ENCODE measurements at regions not wholly inside any gene's neighbourhood (a gene's known extent, or its start where the extent isn't known, plus 50 kb on each side); places are given as distances from the start of the nearest gene placed in this dataset.

DNA sequence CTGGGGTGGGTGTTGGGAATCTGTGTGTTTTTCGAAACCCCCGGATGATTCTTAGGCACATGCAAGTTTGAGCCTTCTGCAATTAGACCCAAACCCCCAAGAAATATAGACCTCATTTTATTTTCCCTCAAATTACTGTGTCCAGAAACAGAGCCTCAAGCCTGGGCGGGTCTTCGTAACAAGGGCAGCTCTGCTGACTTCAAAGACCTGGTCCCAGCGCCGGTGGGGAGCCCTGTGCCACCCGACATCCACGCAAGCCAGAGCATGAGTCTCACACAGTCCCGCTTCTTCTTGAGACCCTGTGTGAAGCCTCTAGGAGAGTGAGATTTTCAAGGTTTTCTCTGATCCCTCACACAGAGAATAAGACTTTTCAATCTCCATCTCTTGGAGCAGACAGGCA lies 397.3 kb downstream of the RPS6KC1 start:
- no peaks in the 10 kb centered on the region for H4K20me1 ChIP-seq (ENCODE audit: insufficient read depth, low read length)
- H2AK5ac ChIP-seq (ENCODE audit: low read depth, low read length), result no peak overlapping the region
- H3K9me3 ChIP-seq (ENCODE audit: control insufficient read depth, insufficient read depth, low read length), result peaks cover 3% of the 10 kb centered on the region
- H3K27me3 ChIP-seq (ENCODE audit: control insufficient read depth, insufficient read depth, low read length), result no peaks in the 10 kb centered on the region
- in situ Hi-C loops (cut with MboI; ENCODE audit: low sequenced_read_pairs) (no loop called here), dilution Hi-C loops (cut with HindIII; ENCODE audit: low sequenced_read_pairs, unreplicated experiment) (no loop called here), intact Hi-C loops (cut with micrococcal nuclease) (no loop called here)
- POLR2A ChIA-PET (ENCODE audit: unreplicated experiment), result no interaction called here
- H3K9ac ChIP-seq (ENCODE audit: low read depth, low read length), result no peak overlapping the region
- H2BK15ac ChIP-seq (ENCODE audit: low read depth, low read length), result no peak overlapping the region
- no peak overlapping the region for H2AFZ ChIP-seq (replicated peaks; ENCODE audit: low read length, poor library complexity)
- BruUV-seq (replicated peaks), result no TSS peak
- H2BK120ac ChIP-seq (ENCODE audit: low read depth, low read length), result no peak overlapping the region
- H4K8ac ChIP-seq (ENCODE audit: low read depth in 2 of 2, low read length in 2 of 2), result no peak overlapping the region
- WGBS, 2 experiments (ENCODE audit: extremely low coverage in 2 of 2, insufficient read length in 1 of 2), result 73% methylated on average over 4 of the region's 9 CpGs; no CpG with 5 or more reads in 1 of the 2 experiments
- no peak overlapping the region for H2BK5ac ChIP-seq (ENCODE audit: low read depth, low read length, poor library complexity, severe bottlenecking)
- CTCF ChIA-PET, result no interaction called here
- H4K5ac ChIP-seq (ENCODE audit: low read depth, low read length), result no peak overlapping the region
- no peak overlapping the region for H4K91ac ChIP-seq (ENCODE audit: insufficient read depth, low read depth, low read length)
- H3K56ac ChIP-seq (ENCODE audit: extremely low read depth, insufficient read depth, low read length), result no peak overlapping the region
- H3K4me3 ChIP-seq (ENCODE audit: insufficient read depth, low read depth, low read length), result no peak overlapping the region
- no peaks in the 10 kb centered on the region for H3K79me1 ChIP-seq (ENCODE audit: low read depth in 1 of 2, low read length in 2 of 2)
- TF ChIP-seq RFX5 (IDR thresholded peaks at IDR 0.05; ENCODE audit: low read depth, low read length), result no peak
- no peak for TF ChIP-seq CHD1 (IDR thresholded peaks at IDR 0.05; ENCODE audit: low read depth, low read length)
- no peak for TF ChIP-seq ELK1 (IDR thresholded peaks at IDR 0.05; ENCODE audit: borderline replicate concordance, low read depth, low read length)
- TF ChIP-seq, protein P1, sequence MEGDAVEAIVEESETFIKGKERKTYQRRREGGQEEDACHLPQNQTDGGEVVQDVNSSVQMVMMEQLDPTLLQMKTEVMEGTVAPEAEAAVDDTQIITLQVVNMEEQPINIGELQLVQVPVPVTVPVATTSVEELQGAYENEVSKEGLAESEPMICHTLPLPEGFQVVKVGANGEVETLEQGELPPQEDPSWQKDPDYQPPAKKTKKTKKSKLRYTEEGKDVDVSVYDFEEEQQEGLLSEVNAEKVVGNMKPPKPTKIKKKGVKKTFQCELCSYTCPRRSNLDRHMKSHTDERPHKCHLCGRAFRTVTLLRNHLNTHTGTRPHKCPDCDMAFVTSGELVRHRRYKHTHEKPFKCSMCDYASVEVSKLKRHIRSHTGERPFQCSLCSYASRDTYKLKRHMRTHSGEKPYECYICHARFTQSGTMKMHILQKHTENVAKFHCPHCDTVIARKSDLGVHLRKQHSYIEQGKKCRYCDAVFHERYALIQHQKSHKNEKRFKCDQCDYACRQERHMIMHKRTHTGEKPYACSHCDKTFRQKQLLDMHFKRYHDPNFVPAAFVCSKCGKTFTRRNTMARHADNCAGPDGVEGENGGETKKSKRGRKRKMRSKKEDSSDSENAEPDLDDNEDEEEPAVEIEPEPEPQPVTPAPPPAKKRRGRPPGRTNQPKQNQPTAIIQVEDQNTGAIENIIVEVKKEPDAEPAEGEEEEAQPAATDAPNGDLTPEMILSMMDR (conservative IDR thresholded peaks at IDR 0.05; ENCODE audit: low read depth, low read length), result no peak
- no peak for TF ChIP-seq SMC3 (IDR thresholded peaks at IDR 0.05; ENCODE audit: low read depth, low read length)
- no peak for TF ChIP-seq RAD21 (IDR thresholded peaks at IDR 0.05; ENCODE audit: low read length)
- no peak for TF ChIP-seq MXI1 (IDR thresholded peaks at IDR 0.05; ENCODE audit: borderline replicate concordance, low read depth, low read length)
- no peaks in the 10 kb centered on the region for H3K4me1 ChIP-seq (ENCODE audit: control insufficient read depth, insufficient read depth, low read length)
- no peaks in the 10 kb centered on the region for H3K9me1 ChIP-seq (ENCODE audit: insufficient read depth, low read length)
- no peak overlapping the region for H3K14ac ChIP-seq (replicated peaks; ENCODE audit: low read depth, low read length)
- H3K4ac ChIP-seq (ENCODE audit: low read depth, low read length), result no peak overlapping the region
- no peak overlapping the region for H3K4me2 ChIP-seq (ENCODE audit: low read depth, low read length)
- no peak overlapping the region for H2AK9ac ChIP-seq (replicated peaks; ENCODE audit: low read depth, low read length, poor library complexity)
- DNase-seq, result no peak
- no peak overlapping the region for H3K18ac ChIP-seq (ENCODE audit: low read depth, low read length)
- H3K36me3 ChIP-seq (ENCODE audit: control insufficient read depth, insufficient read depth, low read length), result no peaks in the 10 kb centered on the region
- no peak for ATAC-seq (ENCODE audit: low read depth)
- no peak overlapping the region for H3K27ac ChIP-seq (ENCODE audit: insufficient read depth, low read length)
- H3K23ac ChIP-seq (ENCODE audit: low read depth, low read length), result no peak overlapping the region
- no peak overlapping the region for H2BK20ac ChIP-seq (ENCODE audit: low read depth, low read length)

All from IMR-90 (cell line).